CD4-positive, alpha-beta T cell treated with Interleukin-12 subunit alpha and Interleukin-12 subunit beta, for 1 hour (primary cell): ENCODE measurements at regions not wholly inside any gene's neighbourhood (a gene's known extent, or its start where the extent isn't known, plus 50 kb on each side); places are given as distances from the start of the nearest gene placed in this dataset.

Experiments used
- DNase-seq: peaks from one replicate; pipeline ENCODE4 v3.0.0-alpha.2; 2020

DNA sequence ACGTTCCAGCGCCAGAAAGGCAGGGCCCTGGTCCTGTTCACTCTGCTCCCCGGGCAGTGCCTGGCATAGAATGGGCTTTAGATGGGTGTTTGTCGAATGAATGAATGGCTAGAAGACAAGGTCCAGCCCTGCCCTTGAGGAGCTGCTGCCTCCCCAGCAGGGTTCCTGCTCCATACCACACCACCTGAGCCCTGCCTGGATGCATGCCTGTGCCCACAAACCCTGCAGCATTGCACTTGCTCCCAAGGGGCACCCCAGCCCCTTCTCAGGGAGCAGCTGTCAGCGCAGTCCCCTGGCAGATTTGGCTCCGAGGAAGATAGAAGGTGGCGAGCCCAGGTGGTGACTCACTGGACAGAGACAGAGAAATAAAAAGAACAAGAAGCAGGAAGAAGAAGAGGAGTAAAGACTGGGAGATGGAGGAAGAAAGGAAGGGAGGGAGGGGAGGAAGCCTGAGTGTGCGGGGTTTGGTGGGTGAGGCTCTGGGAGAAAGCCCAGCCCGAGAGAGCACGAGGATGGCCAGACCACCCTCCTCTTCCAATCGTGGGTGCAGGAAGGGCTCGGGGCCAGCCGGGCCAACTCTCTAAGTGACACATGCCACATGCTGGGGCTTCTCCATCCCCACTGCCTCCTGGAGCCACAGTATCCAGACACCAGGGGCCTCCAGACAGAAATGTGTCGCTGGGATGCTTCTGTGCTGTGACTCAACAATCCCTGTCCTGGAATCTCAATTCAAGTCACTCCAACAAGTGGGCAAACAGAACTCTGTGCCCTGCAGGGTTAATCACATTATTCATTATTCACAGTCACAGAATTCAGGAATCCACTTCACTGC lies 1474.3 kb downstream of the BRD1 start:
- no peak for DNase-seq

GRCh38 chr22:48352086-48352911 lies 1475.4 kb downstream of the BRD1 start:
- DNase-seq = no peak

DNA sequence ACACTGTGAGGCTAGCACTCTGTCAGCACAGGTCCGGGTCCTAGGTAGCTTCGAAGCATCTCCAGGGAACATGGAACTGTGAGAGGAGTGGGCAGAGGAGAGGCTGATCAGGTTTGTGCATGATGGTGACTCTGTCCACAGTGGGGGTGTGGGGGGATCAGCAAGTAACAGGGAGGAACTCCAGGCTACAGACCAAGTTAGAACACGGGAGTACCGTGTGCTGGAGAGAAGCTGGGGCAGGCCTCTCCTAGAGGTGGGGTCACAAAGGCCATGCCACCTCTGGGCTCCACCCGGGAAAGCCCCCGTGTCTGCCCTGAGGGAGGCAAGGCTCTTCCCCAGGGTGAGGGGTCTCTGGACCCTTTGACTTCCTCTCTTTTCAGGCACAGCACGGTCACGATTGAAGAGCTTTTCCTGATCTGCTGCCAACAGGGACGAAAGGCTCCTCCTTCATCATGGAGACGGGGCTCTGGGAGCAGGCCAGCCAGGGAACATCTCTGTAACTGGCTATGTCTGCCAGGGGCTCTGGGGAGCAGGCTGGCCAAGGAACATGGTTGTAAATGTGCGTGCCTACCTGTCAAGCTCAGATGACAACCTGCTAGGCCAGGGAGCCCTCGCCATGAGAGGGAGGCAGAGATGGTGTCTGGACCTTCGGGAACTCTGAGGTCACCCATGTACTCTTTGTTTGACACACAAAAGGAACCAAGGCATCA lies 1476.1 kb downstream of the BRD1 start:
- DNase-seq = no peak

DNA sequence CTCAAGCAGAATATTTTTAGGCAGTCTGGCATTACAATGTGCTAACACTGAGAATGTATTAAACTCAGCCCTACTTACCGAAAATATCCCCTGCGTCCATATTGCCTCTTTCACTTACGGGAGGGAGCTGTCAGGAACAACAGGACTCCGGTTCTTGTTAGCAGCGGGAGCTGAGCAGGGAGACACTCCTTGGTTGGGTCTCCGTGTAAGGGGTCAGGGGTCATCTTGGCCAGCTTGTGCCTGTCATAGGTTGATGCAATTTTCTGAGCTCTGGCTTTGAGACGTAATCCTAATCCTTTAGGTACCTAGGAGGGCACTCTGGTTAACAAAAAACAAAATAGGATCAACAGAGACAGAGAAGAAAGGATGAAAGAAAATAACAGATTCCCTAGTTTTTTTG lies 1477.2 kb downstream of the BRD1 start:
- DNase-seq = no peak

DNA sequence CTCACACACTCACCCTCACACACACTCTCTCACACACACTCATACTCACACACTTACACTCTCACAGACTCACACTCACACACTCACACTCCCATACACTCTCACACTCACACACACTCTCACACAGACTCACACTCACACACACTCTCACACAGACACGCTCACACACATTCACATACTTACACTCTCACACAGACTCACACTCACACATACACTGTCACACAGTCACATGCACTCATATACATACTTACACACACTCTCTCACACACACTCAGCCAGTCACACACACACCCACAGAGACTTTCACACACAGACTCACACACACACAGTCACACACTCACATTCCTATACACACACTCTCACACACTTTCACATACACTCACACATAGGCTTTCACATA lies 1478.8 kb downstream of the BRD1 start:
- DNase-seq = no peak

DNA sequence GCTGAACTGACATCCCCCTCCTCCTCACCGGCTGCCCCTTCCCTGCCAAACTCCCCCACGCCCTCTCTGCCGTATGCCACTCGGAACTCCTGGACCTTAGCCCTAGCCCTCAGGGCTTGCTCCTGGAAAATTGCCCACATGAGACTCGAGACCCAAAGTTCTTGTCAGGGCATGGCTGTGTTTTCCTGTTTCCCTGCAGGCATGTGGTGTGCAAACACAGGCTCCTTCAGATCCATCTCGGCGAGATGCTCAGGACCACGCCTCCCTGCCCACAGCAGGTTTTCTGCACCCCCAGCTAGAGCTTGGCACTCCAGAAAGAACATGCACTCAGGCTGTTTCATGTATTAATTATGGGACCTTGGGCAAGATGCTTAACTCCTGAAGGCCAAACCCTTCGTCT lies 1480.4 kb downstream of the BRD1 start:
- no peak for DNase-seq

GRCh38 chr22:48346911-48347310 lies 1480.8 kb downstream of the BRD1 start:
- no peak for DNase-seq

DNA sequence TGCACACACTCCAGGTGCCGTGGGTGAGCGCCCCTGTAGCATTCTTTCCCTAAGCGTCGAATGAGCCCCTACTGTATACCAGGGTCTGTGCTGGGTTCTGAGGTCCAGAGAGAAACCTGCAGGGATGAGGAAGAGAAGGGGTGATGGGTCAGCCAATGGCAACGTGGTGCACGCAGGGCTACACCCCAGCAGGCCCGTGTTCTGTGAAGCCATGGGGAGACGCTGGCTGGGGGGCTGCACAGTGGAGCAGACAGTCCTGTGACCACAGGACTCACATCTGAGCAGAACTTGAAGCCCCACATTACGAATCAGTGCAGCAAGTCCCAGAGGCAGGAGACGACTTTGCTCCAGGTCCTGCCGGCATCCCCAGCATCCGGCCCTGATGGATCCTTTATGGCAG lies 1481.4 kb downstream of the BRD1 start:
- no peak for DNase-seq

DNA sequence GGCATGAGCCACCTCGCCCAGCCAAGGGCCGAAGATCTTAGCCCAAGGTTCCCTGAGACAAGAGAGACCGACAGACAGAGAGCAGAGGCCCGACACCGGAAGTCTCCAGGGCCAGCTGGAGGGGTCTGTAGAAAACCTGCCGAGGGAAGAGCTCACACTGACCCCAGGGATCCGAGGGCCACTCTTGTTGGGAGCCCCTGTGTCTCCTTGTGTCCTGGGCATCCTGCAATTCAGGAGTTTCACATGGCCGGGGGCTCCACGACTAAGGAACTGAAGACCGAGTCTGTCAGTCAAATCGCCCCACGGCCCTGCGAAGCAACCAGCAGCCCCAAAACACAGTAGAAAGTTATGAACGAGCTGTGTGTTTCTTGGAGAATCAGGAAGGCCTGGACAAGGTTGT lies 1482.0 kb downstream of the BRD1 start:
- DNase-seq = no peak

DNA sequence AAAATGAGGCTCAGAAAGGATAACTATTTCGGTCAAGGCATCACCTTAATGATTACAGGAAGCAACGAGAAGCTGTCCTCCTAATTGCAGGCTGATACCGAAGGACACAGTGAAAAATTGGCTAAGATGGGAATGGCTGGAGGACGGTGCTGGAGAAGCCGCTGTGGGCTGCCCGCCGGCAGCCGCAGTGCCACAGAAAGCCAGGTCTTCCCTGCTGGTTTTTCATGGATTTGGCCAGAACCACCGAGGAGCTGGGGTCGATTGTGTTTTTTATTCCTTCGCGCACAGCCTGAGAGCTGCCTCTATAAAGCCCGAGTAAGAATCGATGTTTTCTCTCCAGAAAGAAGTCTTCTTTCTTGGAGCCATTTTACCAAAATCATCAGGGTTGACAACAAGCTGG lies 1484.2 kb downstream of the BRD1 start:
- DNase-seq = no peak

DNA sequence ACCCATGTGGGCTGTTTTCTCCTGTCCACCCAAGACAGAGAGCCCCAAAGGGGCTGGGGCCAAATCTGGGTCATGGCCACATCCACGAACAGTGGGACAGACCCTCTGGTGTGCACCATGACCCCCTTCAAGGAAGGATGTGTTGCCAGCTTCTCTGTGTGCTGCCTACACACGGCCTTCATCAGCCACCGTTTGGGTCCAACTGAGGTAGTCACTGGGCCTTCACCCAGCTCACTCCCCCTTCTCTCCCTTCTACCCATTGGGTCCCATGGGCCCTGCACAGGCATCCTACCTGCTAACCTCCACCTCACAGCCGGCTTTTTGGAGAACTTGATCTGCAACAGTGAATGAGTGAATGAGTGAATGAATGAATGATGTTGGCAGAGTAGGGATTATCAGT lies 1484.9 kb downstream of the BRD1 start:
- DNase-seq = no peak

GRCh38 chr22:48342016-48342415 lies 1485.7 kb downstream of the BRD1 start:
- DNase-seq = no peak

- DNase-seq = no peak
These were observed 1486.7 kb downstream of the BRD1 start for GRCh38 chr22:48340727-48341709.

DNA sequence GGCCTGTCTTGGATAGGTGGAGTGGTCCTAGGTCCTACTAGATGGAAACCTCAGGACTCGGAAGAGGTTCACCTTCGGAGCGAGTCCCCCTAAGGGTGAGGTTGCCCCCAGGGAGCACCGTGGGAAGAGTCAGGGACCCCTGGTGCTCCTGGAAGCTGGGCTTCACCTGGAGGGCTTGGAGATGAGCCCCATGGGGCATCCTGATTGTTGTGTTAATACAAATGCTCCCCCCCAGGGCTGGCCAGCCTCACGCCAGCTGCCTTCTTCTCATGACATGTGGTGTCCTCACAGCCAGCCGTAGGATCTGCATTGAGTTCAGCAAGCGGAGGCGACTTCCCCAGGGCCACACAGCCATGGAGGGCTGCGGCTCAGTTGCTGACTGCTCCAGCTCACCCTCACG lies 1487.5 kb downstream of the BRD1 start:
- no peak for DNase-seq

DNA sequence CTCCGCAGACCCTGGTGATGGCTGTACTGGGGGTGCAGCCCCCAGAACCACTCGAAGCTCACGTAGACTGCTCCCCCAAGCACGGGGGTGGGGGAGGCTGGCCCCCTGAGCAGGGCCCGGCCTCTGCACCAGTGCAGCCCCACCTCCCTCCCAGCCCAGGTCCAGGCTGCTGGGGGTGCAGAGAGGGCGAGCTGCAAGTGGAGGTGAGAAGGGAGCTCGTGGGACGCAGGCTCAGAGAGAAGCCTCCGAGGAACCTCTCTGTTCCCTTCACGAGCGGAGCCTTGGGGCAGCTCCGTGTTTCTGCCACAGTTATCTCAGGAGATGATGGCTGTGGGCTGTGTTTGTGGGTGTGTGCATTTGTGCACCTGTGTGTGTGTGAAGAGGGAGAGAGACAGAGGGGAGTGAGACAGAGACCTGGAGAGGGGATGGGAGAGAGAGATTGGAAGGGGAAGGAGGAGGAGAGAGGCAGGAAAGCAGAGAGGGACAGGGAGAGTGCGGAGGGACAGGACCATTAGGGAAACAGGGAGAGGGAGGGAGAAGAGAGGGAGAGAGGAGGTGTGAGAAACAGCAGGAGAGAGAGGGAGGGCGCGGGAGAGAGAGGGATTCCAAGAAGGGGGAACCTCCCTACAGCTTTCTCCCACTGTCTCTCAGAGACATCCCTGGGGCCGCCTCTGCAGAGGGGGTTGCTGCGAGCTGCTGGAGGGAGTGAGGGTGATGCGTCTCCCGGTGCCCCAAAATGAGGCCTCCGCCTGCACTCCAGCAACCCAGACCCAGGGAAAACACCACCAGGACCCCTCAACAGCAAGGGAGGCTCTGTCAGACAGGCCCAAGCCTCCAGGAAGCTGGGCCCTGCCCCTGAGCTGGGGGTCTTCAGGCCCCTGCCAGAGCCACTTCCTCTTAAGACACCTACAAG lies 1488.6 kb downstream of the BRD1 start:
- no peak for DNase-seq

GRCh38 chr22:48337957-48338792 lies 1489.5 kb downstream of the BRD1 start:
- DNase-seq = no peak

- no peak for DNase-seq
These were observed 1491.2 kb downstream of the BRD1 start for GRCh38 chr22:48336339-48337060.

DNA sequence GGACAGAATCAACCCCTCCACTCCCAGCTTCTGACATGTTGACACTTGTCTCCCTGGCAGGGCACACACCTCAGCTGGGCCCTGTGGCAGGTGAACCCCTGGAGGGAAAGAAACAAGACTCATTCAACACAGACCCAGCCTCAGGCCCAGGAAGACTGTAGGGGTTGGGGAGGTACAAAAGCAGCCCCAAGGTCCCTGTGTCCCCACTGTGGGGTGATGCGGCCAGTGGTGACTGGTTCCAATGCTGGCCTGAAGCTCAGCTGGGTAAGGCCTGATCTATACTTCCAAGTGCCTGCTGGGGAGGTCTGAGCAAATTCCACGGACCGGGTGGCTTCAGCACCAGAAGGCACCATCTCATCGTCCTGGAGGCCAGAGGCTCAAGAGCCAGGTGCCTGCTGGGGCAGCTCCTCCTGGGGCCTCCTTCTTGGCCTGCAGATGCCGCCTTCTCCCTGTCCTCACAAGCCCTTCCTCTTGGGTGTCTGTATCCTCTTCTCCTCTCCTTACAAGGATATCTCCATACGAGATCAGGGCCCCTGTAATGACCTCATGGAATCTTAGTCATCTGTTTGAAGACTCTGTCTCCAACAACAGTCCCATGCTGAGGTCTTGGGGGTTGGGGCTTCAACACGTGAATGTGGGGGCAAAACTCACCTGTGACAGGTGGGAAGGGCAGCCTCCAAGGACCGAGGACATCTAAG lies 1492.1 kb downstream of the BRD1 start:
- no peak for DNase-seq

- no peak for DNase-seq
These were observed 1492.7 kb downstream of the BRD1 start for GRCh38 chr22:48334971-48335370.
